Gastroesophageal sphincter (tissue), 4 donors: ENCODE measurements at regions not wholly inside any gene's neighbourhood (a gene's known extent, or its start where the extent isn't known, plus 50 kb on each side); places are given as distances from the start of the nearest gene placed in this dataset.

Experiments
- ATAC-seq: fragments of 150-250 bp; one replicate; pipeline ENCODE4 v1.9.1; 2016; ENCODE audit warnings: mild to moderate bottlenecking, moderate library complexity
- H3K27ac ChIP-seq, 4 donors: fragments of 200-600 bp; sonication (generic) in 3 of 4; 1 replicate in 3 of 4; 2 replicates in 1 of 4; pipeline ENCODE4 v1.5.1; 2016 to 2019
- H3K27me3 ChIP-seq: fragments of 200-600 bp; sonication (generic); one replicate; pipeline ENCODE4 v1.5.1; 2019
- H3K36me3 ChIP-seq, 2 donors: fragments of 200-600 bp; sonication (generic); one replicate each; pipeline ENCODE4 v1.5.1; 2019; ENCODE audit warnings: control low read depth in 1 of 2
- H3K4me1 ChIP-seq, 3 donors: fragments of 200-600 bp; sonication (generic); 1 replicate in 2 of 3; 2 replicates in 1 of 3; pipeline ENCODE4 v1.5.1; 2016 to 2019; ENCODE audit warnings: control low read depth in 2 of 3
- H3K4me3 ChIP-seq, 2 donors: fragments of 200-600 bp; sonication (generic); one replicate each; pipeline ENCODE4 v1.5.1; 2019; ENCODE audit warnings: mild to moderate bottlenecking in 1 of 2, moderate library complexity in 1 of 2
- H3K9me3 ChIP-seq, 3 donors: fragments of 200-600 bp; sonication (generic); one replicate each; pipeline ENCODE4 v1.5.1; 2017 to 2019; ENCODE audit warnings: control low read depth in 2 of 3
- CTCF ChIP-seq, 4 experiments: fragments of 200-600 bp in 2 of 4; fragments of 450-650 bp in 2 of 4; sonication (generic) in 1 of 4; IDR thresholded peaks; one replicate each; pipeline ENCODE4 v1.5.1; 2017 to 2019; ENCODE audit warnings: antibody characterized with exemption in 4 of 4, mild to moderate bottlenecking in 2 of 4, moderate library complexity in 2 of 4
- EP300 ChIP-seq: sonication (generic); formaldehyde crosslinking; IDR thresholded peaks from one replicate; pipeline ENCODE4 v1.6.1; 2017; ENCODE audit warnings: antibody characterized with exemption, mild to moderate bottlenecking
- POLR2A ChIP-seq, 2 donors: fragments of 450-650 bp; IDR thresholded peaks; one replicate each; pipeline ENCODE4 v1.6.1; 2017; ENCODE audit warnings: antibody characterized with exemption in 2 of 2, mild to moderate bottlenecking in 2 of 2, moderate library complexity in 1 of 2
- POLR2AphosphoS5 ChIP-seq: sonication (generic); formaldehyde crosslinking; IDR thresholded peaks from one replicate; pipeline ENCODE4 v1.6.1; 2017; ENCODE audit warnings: antibody characterized with exemption
- WGBS, 2 donors: methylation state at CpG; one replicate each; pipeline ENCODE4 v1.1.5; 2018; ENCODE audit warnings: low coverage in 1 of 2; 5-methylcytosine and 5-hydroxymethylcytosine counted together

GRCh38 chr20:20933142-20933958 lies 172.8 kb downstream of the LINC00237 start:
- Histone ChIP-seq H3K27me3 (no peaks in the 10 kb centered on the region), H3K4me1 (no peaks in the 10 kb centered on the region), H3K36me3 (no peaks in the 10 kb centered on the region), H3K9me3 (no peaks in the 10 kb centered on the region), H3K4me3 (no peak overlapping the region), H3K27ac (no peak overlapping the region)
- no peak for ATAC-seq
- WGBS, 2 donors: 73 to 75% methylated on average over 8 to 18 of the region's 19 CpGs
- no peak for TF ChIP-seq CTCF (IDR thresholded peaks at IDR 0.05)
- no peak for TF ChIP-seq EP300
- no peak for TF ChIP-seq POLR2AphosphoS5
- TF ChIP-seq POLR2A (IDR thresholded peaks at IDR 0.05): no peak

GRCh38 chr20:20932156-20932555 lies 174.0 kb downstream of the LINC00237 start:
- Histone ChIP-seq H3K27ac (no peak overlapping the region), H3K27me3 (no peaks in the 10 kb centered on the region), H3K4me3 (no peak overlapping the region), H3K9me3 (no peaks in the 10 kb centered on the region), H3K36me3 (no peaks in the 10 kb centered on the region), H3K4me1 (no peaks in the 10 kb centered on the region)
- TF ChIP-seq EP300: no peak
- TF ChIP-seq POLR2A (IDR thresholded peaks at IDR 0.05): no peak
- no peak for TF ChIP-seq POLR2AphosphoS5
- no peak for TF ChIP-seq CTCF (IDR thresholded peaks at IDR 0.05)
- no peak for ATAC-seq
- WGBS, 2 donors: 83 to 87% methylated on average over 2 to 5 of the region's 5 CpGs

- WGBS, 2 donors: 86 to 93% methylated on average over 2 of the region's 3 CpGs
- Histone ChIP-seq H3K9me3 (no peaks in the 10 kb centered on the region), H3K36me3 (no peaks in the 10 kb centered on the region), H3K27me3 (no peaks in the 10 kb centered on the region), H3K4me1 (no peaks in the 10 kb centered on the region), H3K27ac (no peak overlapping the region), H3K4me3 (no peak overlapping the region)
- no peak for TF ChIP-seq POLR2A (IDR thresholded peaks at IDR 0.05)
- no peak for TF ChIP-seq POLR2AphosphoS5
- TF ChIP-seq CTCF (IDR thresholded peaks at IDR 0.05): no peak
- no peak for TF ChIP-seq EP300
- no peak for ATAC-seq
These were observed 174.5 kb downstream of the LINC00237 start for GRCh38 chr20:20931632-20932031.

GRCh38 chr20:20931024-20931423 lies 175.1 kb downstream of the LINC00237 start:
- Histone ChIP-seq H3K9me3 (no peaks in the 10 kb centered on the region), H3K27me3 (no peaks in the 10 kb centered on the region), H3K4me3 (no peak overlapping the region), H3K4me1 (no peaks in the 10 kb centered on the region), H3K27ac (no peak overlapping the region), H3K36me3 (no peaks in the 10 kb centered on the region)
- TF ChIP-seq POLR2AphosphoS5: no peak
- no peak for TF ChIP-seq POLR2A (IDR thresholded peaks at IDR 0.05)
- no peak for TF ChIP-seq EP300
- TF ChIP-seq CTCF (IDR thresholded peaks at IDR 0.05): no peak
- 33% methylated on average over 1 of the region's 3 CpGs; no CpG with 5 or more reads in 1 of the 2 donors for WGBS, 2 donors
- no peak for ATAC-seq

- H3K4me1 ChIP-seq: no peaks in the 10 kb centered on the region
- no peaks in the 10 kb centered on the region for H3K36me3 ChIP-seq
- H3K4me3 ChIP-seq: no peak overlapping the region
- ATAC-seq: no peak
- no peak for TF ChIP-seq POLR2A (IDR thresholded peaks at IDR 0.05)
- TF ChIP-seq POLR2AphosphoS5: no peak
- TF ChIP-seq CTCF (IDR thresholded peaks at IDR 0.05): no peak
- no peak for TF ChIP-seq EP300
- WGBS, 2 donors: 75 to 87% methylated on average over 1 of the region's 1 CpG
- H3K27ac ChIP-seq: no peak overlapping the region
- no peaks in the 10 kb centered on the region for H3K27me3 ChIP-seq
- H3K9me3 ChIP-seq: no peaks in the 10 kb centered on the region
These were observed 175.7 kb downstream of the LINC00237 start for GRCh38 chr20:20930500-20930899.
